Epidermal melanocyte (primary cell): ENCODE measurements at regions not wholly inside any gene's neighbourhood (a gene's known extent, or its start where the extent isn't known, plus 50 kb on each side); places are given as distances from the start of the nearest gene placed in this dataset.
"Not testable (repeated sequence)": the region's sequence is repeated elsewhere in the genome, so short reads cannot be mapped to it uniquely, and the experiment has no call there.

Experiments
- DNase-seq: peaks from one replicate; pipeline ENCODE4 v3.0.0; 2011; ENCODE audit warnings: low spot score; ENCODE audit not compliant: insufficient read length

DNA sequence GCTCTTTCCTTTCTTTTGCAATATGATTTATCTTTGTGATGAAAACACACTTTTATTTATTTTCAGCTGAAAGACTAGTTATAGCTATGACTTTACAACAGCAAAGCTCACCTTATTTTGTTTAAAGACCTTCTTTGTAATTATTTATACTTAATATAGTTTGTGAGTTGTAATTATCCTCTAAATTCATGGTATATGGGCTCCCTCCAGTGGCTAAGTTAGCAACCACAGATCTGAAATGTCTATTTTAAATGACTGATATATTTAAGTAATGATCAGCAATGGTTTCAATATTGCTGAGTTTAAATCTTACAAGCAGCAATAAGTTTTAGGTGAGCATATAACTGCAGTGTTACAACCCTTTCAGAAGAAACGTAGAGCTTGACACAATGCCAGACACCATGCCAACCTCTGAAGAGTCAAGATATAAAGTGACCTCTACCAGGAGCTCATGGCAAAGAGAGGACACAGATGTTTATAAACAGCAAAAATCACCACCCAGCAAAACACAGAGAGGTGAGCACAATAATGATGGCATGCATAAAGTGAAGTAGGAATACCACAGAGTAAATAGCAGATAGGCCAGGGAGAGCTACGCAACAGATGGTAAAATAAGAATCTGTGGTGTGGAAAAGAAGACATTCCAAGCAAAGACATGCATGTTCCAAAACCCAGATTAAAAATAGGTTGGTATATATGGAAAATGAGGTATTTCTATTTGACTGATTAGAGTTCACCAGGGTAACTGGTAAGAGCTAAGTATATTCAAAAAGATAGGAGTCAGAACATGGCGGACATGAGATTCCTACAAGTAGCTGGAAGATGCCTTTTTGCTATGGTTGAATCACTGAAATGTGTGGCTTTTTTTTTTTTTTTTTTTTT lies 143.7 kb upstream of the ZNF385D start:
- no peak for DNase-seq

DNA sequence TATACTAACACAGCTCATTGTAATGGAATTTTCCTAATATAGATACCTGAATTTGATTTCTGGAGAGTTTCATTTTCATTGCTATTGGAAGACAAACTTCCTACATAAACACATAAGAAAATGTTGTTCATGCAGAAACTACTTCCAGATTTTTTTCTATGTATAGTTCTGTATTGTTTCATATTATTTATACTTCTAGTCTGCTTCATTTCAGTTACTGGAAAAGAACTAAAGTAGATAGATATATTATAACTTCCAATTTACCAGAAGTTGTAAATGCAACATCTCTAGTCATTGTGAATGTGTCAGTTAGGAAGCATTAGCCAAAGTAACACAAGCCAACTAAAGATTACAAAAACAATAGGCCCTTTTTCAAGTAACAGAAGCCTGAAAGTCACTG lies 147.3 kb upstream of the ZNF385D start:
- no peak for DNase-seq

DNA sequence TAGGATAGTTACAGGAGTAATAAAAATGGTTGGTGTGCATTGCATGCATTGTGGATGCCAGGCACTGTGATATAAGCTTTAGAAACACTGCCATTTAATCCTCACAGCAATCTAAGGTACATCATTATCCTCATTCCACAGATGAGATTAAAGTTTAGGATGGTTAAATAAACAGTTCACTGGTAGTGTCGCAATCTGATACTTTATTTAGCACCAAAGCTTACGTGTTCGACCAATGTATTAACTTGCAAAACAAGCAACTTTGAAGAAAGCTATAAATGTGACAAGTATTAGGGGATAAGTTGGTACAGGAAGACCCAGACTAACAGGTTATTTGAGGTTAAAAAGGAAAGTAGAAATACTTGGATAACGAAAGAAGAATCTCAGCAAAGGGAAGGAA lies 150.5 kb upstream of the ZNF385D start:
- no peak for DNase-seq

DNA sequence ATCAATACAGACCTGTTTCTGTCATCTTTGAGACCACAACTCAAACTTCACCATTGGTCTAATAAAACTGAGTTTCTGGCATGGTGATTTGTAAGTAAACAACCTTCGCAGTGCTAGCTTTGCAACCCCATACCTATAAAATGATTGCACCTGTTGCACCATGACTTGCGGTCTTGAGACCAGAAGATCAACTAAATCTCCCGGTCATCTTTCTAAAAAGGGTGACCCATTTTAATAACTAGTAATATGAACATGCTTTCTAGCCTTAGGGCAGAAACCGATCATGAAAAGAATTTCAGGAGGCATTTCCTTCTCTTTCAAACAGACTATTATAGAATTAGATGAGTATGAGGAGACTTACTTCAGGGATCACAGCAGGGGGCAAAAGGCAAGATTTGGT lies 151.9 kb upstream of the ZNF385D start:
- no peak for DNase-seq

DNA sequence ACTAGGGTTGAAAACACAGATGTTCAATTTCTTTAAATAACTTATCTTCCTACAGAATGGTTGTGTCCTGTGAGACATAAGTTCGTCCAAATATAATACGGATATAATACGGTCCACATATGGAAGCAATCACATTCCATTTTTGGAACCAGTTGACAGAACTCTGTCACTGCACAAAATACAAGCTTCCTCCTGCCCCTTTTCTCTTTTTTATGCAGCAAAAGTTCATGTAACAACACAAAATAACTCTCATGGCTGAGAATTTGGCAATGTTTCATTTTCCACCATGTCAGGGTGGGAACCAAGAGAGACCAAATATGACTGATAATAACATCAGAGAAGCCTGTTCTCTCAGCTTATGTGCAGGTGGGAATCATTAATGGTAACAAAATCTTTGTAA lies 158.1 kb upstream of the ZNF385D start:
- no peak for DNase-seq

DNA sequence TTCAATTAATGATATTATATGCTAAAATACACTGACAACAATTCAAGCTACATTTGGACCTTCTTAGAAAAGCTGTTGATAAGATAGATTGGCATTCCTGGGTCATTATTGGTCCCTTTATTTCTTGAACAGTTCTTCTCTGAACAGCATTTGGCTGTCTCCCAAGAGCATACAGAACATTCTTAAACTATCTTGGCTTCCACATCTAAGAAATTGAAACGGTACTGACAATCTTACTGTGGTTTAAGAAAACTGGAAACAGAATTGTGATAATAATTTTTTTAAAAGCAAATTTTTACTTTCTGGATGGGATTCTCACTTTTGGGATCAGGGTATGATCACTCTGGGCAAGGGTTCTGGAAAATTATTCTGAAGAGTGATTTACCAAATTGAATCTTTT lies 161.7 kb upstream of the ZNF385D start:
- DNase-seq = no peak

DNA sequence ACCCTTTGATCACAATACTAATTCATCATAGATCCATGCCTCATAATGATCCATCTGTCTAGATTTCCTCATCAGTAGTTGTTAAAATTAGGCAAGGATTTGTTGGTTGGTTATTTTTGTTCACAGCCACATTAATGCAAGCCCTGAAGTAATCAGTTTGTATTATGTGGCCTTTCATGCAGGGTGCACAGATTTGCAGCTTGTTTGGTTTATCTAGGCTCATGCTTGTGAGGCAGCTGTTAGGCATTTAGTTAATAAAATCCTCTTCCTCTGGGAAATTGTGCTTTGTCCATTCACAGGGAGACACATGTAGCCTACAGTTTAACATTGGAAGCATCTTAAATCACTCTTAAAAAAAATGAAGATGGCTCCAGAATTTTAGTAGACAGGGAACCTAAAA lies 162.8 kb upstream of the ZNF385D start:
- no peak for DNase-seq

DNA sequence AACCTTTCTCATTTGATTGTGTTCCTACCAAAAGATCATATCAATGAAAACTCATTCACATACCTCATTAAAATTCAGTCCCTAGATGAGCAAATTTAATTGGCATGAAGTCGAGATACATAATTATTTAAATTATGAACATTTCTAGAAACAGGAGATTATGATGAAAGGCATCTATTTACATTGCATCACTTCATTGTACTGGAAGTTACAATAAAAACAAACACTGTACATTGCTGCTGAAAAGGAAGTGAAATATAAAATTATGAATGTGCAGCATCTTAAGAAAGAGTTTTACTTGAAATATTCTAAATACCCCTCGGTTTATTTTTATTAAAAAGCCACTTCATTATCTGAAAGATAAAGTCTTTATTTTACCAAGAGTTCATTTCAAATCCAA lies 163.4 kb upstream of the ZNF385D start:
- no peak for DNase-seq

DNA sequence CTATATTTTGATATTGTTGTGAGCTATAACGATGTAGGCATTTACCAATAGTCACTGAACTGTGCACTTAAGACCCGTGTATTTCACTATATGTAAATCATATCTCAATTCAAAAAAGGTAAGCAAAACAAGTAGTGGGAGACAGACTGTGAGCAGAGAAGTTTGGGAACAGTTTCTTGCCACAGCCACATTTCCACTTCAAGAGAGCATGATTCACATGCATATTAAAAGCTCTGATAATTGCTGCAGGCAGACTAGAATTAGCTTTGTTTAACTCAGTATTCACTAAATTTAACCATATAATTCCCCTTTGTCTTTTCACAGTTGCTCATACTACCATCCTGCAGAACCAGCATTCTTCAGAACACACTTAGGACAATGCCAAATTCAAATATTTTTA lies 168.4 kb upstream of the ZNF385D start:
- DNase-seq = no peak

DNA sequence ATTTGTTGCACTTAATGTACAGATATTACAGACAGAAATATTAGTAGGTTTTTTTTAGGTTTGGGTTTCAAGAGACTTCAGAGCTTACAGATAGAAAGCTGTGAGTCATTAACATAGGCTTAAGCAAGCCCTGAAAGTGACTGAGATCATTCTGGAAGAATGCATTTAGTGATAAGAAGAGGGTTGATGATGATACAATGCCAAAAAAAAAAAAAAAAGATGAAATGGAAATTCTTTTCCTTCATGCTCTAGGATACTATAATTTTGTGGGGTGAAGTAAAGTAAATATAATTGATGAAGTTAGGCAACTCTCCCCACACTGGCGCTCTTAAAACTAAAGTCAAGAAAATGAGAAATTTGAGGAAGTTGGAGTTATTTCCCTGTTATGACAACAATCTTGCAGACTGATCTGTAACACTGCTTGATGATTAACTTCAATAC lies 169.4 kb upstream of the ZNF385D start:
- DNase-seq = no peak

DNA sequence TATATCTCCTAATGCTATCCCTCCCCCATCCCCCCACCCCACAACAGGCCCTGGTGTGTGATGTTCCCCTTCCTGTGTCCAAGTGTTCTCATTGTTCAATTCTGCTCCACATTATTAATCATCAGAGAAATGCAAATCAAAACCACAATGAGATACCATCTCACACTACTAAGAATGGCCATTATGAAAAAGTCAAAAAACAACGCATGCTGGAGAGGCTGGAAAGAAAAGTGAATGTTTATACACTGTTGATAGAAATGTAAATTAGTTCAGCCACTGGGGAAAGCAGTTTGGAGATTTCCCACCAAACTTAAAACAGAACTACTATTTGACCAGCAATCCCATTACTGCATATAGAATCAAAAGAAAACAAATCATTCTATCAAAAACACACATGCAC lies 172.1 kb upstream of the ZNF385D start:
- DNase-seq = not testable (repeated sequence)

DNA sequence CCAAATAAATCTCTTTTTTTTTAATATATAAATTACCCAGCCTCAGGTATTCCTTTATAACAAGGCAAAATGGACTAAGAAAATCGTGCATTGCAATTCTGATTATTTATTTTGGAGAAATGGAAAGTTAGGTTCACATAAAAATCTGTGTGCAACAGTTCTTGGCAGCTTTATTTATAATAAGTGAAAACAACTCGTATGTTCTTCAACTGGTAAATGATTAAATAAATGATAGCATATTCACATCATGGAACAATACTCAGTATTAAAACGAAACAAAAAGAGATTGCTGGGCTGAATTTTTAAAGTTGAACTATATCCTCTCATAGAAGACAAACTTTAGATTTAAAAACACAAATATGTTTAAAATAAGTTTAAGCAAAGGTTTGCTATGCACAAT lies 176.3 kb upstream of the ZNF385D start:
- no peak for DNase-seq

DNA sequence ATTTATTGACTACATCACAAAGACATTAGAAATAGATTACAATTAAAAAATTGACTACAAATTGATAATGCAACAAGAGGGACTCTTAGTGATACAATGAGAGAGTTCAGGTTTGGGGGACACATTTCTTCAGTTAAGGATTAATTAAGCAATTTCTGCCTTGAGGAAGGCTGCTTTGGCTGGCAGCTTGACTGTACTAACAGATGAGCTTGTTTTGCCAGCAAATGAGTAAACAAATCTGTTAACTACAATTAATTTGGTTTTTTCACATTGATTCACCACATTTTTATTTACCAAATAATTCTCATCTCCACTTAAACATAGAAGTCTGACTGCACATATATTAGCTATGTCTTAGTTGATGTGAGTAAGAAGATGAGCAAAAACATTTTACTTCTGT lies 183.6 kb upstream of the ZNF385D start:
- no peak for DNase-seq

DNA sequence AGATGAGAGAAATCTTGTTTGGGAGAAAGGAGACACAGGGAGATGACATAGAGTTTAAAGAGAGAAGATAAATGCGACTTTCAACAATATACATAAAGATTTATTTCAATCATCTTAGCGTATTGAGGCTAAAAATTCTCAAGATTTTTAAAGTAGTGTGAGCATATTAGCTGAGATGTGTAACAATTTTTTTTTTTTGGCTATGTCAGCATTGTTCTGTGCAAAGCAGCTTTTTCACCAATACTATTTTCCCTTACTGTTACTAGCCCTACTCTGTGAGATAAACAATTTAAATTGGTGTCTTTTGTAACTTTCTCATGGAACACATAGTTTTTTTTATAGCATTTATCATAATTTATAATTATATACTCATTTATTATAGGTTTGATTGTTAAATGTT lies 185.2 kb upstream of the ZNF385D start:
- DNase-seq = no peak

DNA sequence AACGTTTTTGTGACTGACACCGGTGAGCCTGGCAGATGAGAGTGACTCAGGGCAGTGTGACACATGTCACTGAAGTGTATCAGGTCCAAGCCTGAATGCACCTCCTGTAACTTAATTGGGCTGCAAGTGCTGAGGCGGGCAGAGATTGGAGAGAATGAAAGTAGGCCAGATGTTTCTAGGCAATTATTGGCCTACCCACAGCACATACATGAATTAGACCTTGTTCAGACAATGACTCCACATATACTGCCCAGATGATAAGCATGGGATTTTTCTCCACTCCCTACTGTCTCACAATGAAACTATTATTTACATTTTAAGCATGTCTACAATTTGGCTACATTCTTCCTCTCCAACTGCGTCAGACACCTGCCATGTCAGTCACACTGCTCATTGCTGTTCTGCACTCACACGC lies 187.3 kb upstream of the ZNF385D start:
- no peak for DNase-seq

DNA sequence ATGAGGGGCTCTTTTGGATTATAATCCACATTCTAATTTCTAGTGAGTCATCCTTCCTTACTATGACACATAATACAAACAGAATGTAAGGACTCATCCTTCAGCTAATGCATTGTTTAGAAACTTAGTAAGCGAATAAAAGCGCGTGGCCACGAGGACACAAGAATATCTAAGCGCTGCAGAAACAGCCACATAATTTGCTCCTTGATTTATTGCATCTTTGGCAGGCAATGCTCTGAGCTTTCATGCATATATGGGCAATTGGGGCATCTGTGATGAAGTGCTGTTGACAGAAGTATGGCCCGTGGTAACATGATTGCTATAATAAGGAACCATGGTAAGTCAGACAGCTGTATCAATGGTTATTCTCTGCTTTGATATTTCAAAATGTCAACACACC lies 191.3 kb upstream of the ZNF385D start:
- no peak for DNase-seq

DNA sequence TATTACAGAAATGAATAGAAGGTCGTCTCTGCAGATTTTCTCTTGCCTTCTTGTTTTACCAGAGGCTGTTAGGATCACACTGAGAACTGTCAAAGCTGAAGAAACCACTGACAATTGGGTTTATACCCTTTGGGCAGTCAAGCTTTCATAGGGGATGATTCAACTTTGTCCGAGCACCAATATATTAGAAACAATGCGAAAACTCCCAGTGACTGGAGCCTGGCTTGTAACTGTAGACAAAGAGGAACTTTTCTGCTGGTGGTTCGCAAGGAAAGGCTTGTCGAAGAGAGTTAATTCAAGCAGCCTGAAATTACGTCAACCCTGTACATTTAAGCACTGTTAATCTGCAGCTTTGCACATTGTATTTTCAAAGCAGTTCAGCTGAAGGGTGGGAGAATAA lies 193.2 kb upstream of the ZNF385D start:
- no peak for DNase-seq

DNA sequence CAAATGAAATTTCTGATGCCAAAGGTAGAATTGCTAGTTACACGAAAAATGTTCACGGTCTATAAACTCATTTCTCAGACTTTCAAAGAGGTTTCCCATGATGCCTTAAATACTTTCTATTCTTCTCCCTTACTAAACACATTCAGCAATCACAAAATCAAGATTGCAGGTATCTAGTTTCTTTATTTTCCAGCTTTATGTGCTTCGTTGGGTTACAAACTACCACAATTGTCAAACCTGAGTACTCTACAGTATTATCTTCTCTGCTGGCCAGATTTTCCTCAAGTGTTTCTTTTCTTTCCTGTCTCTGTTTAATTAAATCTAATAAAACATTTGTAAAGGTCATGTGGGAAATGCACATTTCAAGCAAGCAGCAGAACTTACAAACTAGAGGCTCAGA lies 201.8 kb upstream of the ZNF385D start:
- DNase-seq = no peak

DNA sequence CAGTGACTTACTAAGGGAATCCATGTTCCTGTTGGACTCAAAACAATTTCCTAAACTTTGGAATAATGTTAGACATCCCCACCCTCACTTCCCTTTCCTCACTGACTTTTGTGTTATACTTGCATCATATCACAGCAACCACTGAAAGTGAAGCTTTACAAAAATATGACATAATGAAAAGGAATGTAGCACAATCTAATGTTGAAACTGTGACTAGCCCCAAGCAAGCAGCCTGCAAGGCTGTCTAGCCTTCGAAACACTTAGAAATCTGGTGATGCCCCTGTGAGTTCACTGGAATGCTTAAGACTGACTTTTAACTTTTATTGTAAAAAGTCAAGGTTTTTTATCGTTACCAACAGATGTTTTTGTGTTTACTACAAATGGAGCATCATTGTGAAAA lies 203.7 kb upstream of the ZNF385D start:
- DNase-seq = no peak

DNA sequence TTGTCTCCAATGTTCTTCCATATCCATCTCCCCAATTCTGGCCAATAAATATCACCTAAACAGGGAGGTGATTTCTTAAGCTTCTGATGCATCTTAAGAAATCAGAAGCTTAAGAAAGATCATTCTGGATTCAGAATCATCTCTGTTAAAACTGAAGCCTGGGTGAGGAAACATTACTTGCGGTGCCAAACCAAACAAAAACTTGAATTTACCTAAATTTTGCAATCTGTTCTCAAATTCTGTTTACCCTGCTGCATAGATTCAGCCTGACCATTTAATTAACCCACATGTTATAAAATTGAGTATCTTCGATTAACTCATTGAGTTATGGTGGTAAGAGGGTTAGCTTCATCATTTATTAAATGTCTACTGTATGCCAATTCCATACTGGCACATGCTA lies 204.4 kb upstream of the ZNF385D start:
- no peak for DNase-seq

DNA sequence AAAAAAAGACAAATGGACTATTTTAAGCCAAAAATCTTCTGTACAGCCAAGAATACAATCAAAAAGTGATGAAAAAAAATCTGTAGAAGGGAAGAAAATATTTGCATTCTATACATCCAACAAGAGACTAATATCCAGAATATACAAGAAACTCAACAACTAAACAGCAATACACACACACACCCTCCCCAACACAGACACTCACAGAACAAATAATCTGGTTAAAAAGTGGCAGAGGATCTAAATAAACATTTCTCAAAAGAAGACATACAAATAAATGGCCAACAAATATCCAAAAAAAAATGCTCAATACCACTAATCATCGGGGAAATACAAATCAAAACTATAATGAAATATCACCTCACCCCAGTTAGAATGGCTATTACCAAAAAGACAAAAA lies 209.0 kb upstream of the ZNF385D start:
- no peak for DNase-seq

DNA sequence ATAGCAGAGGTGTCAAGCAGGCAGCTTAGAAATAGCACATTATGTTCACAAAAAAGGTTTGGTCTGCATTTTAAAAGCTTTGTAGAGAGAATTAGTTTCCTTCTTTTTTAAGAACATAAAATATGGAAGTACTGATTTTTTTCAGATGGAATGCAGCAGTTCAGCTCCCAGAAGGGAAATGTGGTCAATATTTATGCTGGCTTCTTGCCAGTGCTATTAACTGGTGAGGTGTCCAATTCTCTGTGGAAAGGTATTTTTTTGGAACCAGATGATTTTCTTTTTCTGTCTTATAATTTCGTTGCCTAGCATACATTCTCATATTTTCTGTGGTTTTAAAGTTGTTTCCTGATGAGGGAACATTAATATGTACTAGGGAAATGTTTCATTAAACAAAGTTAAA lies 211.4 kb upstream of the ZNF385D start:
- no peak for DNase-seq

DNA sequence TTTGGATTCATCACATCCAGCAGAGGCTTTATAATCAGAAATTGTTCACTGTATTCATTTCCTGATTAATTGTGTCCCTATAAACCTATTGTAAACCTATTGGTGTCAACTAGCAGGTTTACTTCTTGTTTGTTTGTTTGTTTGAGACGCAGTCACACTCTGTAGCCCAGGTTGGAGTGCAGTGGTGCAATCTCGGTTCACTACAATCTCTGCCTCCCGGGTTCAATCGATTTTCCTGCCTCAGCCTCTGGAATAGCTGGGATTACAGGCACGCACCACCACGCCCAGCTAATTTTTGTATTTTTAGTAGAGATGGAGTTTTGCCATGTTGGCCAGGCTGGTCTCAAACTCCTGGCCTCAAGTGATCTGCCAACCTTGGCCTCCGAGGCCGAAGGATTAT lies 215.4 kb upstream of the ZNF385D start:
- not testable (repeated sequence) for DNase-seq

DNA sequence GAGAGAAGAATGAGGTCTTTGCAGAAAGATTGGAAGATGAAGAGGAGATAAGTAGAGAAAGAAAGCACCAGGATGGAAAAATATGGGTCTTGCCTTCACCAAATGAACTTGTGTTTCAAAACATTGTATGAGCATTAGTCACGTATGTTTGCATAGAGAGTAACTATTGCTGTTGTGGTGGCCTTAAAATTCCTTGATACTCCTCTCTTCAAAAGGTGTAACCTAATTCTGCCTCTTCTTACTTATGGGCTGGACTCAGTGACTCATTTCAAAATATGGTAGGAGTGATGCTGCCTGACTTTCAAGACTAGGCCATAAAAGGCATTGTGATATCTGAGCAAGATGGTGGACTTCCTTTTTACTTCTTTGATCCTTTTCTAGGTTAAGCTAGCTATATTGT lies 228.7 kb upstream of the ZNF385D start:
- no peak for DNase-seq
